H1 (cell line): ENCODE measurements at regions not wholly inside any gene's neighbourhood (a gene's known extent, or its start where the extent isn't known, plus 50 kb on each side); places are given as distances from the start of the nearest gene placed in this dataset.
"Not testable (repeated sequence)": the region's sequence is repeated elsewhere in the genome, so short reads cannot be mapped to it uniquely, and the experiment has no call there.

Experiments used
- CEBPB ChIP-seq: IDR thresholded peaks from 2 replicates; pipeline ENCODE4 v1.6.1; 2012; ENCODE audit warnings: low read depth, low read length
- CHD2 ChIP-seq: IDR thresholded peaks from 2 replicates; pipeline ENCODE4 v1.6.1; 2012; ENCODE audit warnings: low read length, improper control_type of control experiment
- HDAC6 ChIP-seq: IDR thresholded peaks from one replicate; pipeline ENCODE4 v1.7.1; 2012; ENCODE audit warnings: low read depth, mild to moderate bottlenecking, inconsistent platforms, low read length, moderate library complexity
- JUND ChIP-seq: IDR thresholded peaks from 2 replicates; pipeline ENCODE4 v1.6.1; 2011; ENCODE audit warnings: mild to moderate bottlenecking, improper control_type of control experiment, low read length
- KDM1A ChIP-seq: fragments of 200-600, 300-600 bp; sonication (generic); IDR thresholded peaks from 2 replicates; pipeline ENCODE4 v1.7.1; 2016; ENCODE audit warnings: mild to moderate bottlenecking, low read length, borderline replicate concordance
- RXRA ChIP-seq: IDR thresholded peaks from 2 replicates; pipeline ENCODE4 v1.6.1; 2011; ENCODE audit warnings: low read depth, mild to moderate bottlenecking, low read length, moderate library complexity; ENCODE audit not compliant: insufficient read depth
- TF ChIP-seq, protein P1 (sequence below): IDR thresholded peaks from 2 replicates; pipeline ENCODE4 v1.6.1; 2012; ENCODE audit warnings: inconsistent platforms
- TF ChIP-seq, protein P2 (sequence below), 3 experiments: IDR thresholded peaks; 1 replicate in 2 of 3; 2 replicates in 1 of 3; pipeline versions ENCODE4 v1.5.1 to v1.6.1; 2011; ENCODE audit warnings: low read length in 3 of 3, mild to moderate bottlenecking in 3 of 3, inconsistent platforms in 2 of 3, low read depth in 1 of 3, moderate library complexity in 1 of 3; ENCODE audit not compliant: insufficient read depth in 1 of 3; ENCODE audit errors: control extremely low read depth in 1 of 3
- TF ChIP-seq, protein P3 (sequence below): IDR thresholded peaks from 2 replicates; pipeline ENCODE4 v1.6.1; 2011; ENCODE audit warnings: low read length, improper control_type of control experiment

DNA sequence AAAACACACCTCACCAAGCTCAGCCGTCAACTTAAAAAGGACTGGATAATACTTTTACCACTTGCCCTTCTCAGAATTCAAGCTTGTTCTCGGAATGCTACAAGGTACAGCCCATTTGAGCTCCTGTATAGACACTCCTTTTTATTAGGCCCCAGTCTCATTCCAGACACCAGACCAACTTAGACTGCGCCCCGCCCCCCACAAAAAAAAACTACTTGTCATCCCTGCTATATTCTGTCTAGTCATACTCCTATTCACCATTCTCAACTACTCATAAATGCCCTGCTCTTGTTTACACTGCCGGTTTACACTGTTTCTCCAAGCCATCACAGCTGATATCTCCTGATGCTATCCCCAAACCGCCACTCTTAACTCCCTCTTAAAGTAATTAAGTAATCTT is 1220.5 kb downstream of the OTOL1 start:
- TF ChIP-seq, protein P1, sequence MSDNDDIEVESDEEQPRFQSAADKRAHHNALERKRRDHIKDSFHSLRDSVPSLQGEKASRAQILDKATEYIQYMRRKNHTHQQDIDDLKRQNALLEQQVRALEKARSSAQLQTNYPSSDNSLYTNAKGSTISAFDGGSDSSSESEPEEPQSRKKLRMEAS: not testable (repeated sequence)
- not testable (repeated sequence) for TF ChIP-seq JUND, HDAC6, KDM1A, CEBPB, RXRA, CHD2
- TF ChIP-seq, protein P2, sequence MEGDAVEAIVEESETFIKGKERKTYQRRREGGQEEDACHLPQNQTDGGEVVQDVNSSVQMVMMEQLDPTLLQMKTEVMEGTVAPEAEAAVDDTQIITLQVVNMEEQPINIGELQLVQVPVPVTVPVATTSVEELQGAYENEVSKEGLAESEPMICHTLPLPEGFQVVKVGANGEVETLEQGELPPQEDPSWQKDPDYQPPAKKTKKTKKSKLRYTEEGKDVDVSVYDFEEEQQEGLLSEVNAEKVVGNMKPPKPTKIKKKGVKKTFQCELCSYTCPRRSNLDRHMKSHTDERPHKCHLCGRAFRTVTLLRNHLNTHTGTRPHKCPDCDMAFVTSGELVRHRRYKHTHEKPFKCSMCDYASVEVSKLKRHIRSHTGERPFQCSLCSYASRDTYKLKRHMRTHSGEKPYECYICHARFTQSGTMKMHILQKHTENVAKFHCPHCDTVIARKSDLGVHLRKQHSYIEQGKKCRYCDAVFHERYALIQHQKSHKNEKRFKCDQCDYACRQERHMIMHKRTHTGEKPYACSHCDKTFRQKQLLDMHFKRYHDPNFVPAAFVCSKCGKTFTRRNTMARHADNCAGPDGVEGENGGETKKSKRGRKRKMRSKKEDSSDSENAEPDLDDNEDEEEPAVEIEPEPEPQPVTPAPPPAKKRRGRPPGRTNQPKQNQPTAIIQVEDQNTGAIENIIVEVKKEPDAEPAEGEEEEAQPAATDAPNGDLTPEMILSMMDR (IDR thresholded peaks at IDR 0.05; ENCODE audit: control extremely low read depth in 1 of 3, insufficient read depth in 1 of 3, low read depth in 1 of 3, low read length in 3 of 3): not testable (repeated sequence)
- TF ChIP-seq, protein P3, sequence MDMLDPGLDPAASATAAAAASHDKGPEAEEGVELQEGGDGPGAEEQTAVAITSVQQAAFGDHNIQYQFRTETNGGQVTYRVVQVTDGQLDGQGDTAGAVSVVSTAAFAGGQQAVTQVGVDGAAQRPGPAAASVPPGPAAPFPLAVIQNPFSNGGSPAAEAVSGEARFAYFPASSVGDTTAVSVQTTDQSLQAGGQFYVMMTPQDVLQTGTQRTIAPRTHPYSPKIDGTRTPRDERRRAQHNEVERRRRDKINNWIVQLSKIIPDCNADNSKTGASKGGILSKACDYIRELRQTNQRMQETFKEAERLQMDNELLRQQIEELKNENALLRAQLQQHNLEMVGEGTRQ: not testable (repeated sequence)
